SK-N-SH (cell line): ENCODE measurements at regions not wholly inside any gene's neighbourhood (a gene's known extent, or its start where the extent isn't known, plus 50 kb on each side); places are given as distances from the start of the nearest gene placed in this dataset.

Experiments used
- CTCF ChIA-PET: fragments of 300-600, 350-600 bp; formaldehyde crosslinking; extraction: SDS; loops from one replicate; lab custom pipeline; 2021; lab: Yijun Ruan, JAX
- POLR2A ChIA-PET: fragments of 350-600 bp; sonication (Branson Sonifier 250); formaldehyde crosslinking; extraction: SDS; loops from one replicate; lab custom pipeline; 2020; ENCODE audit warnings: antibody characterized with exemption, inconsistent platforms; lab: Yijun Ruan, JAX
- DNase-seq: peaks from one replicate; pipeline ENCODE4 v3.0.0; 2012
- H2AFZ ChIP-seq: fragments of 200-600 bp; sonication (generic); 2 replicates; pipeline ENCODE4 v1.8.1; 2016; ENCODE audit warnings: antibody characterized with exemption, mild to moderate bottlenecking, low read depth
- H3F3A ChIP-seq: fragments of 200-600 bp; sonication (generic); replicated peaks from 2 replicates; pipeline ENCODE3; 2016; ENCODE audit warnings: antibody characterized with exemption, mild to moderate bottlenecking; ENCODE audit not compliant: insufficient read depth
- H3K27ac ChIP-seq, 2 experiments: fragments of 200-500 bp in 1 of 2; fragments of 200-600 bp in 1 of 2; sonication (Bioruptor generic) in 1 of 2; sonication (generic), shearing (Covaris generic) in 1 of 2; 2 replicates each; pipeline versions ENCODE4 v1.5.1 to v1.6.1; 2014 to 2016; ENCODE audit warnings: low read depth in 2 of 2, inconsistent platforms in 1 of 2, low read length in 1 of 2, mild to moderate bottlenecking in 1 of 2, mixed read lengths in 1 of 2
- H3K27me3 ChIP-seq: fragments of 200-600 bp; sonication (generic), shearing (Covaris generic); 2 replicates; pipeline ENCODE4 v1.6.1; 2016; ENCODE audit warnings: mixed run types; ENCODE audit not compliant: insufficient read depth
- H3K36me3 ChIP-seq, 2 experiments: fragments of 200-500 bp in 1 of 2; fragments of 200-600 bp in 1 of 2; sonication (Bioruptor generic) in 1 of 2; sonication (generic) in 1 of 2; replicated peaks in 1 of 2; 2 replicates each; pipeline versions ENCODE3 to v1.5.1; 2014 to 2016; ENCODE audit warnings: low read length in 1 of 2, mild to moderate bottlenecking in 1 of 2; ENCODE audit not compliant: insufficient read depth in 2 of 2, control insufficient read depth in 1 of 2
- H3K4me1 ChIP-seq, 2 experiments: fragments of 200-500 bp in 1 of 2; fragments of 200-600 bp in 1 of 2; sonication (Bioruptor generic) in 1 of 2; sonication (generic), shearing (Covaris generic) in 1 of 2; 2 replicates each; pipeline versions ENCODE4 v1.5.1 to v1.6.1; 2014 to 2016; ENCODE audit warnings: low read depth in 1 of 2, low read length in 1 of 2, mixed run types in 1 of 2; ENCODE audit not compliant: insufficient read depth in 2 of 2, control insufficient read depth in 1 of 2
- H3K4me2 ChIP-seq: fragments of 200-600 bp; sonication (generic), shearing (Covaris generic); 2 replicates; pipeline ENCODE4 v1.6.1; 2017; ENCODE audit warnings: mixed run types
- H3K4me3 ChIP-seq, 2 experiments: fragments of 200-500 bp in 1 of 2; fragments of 200-600 bp in 1 of 2; sonication (Bioruptor generic) in 1 of 2; sonication (generic), shearing (Covaris generic) in 1 of 2; 2 replicates each; pipeline versions ENCODE4 v1.5.1 to v1.8.1; 2014 to 2016; ENCODE audit warnings: low read depth in 2 of 2, inconsistent platforms in 1 of 2, low read length in 1 of 2, mild to moderate bottlenecking in 1 of 2, mixed read lengths in 1 of 2, moderate library complexity in 1 of 2
- H3K79me2 ChIP-seq: fragments of 200-600 bp; sonication (generic); 2 replicates; pipeline ENCODE4 v1.8.1; 2017; ENCODE audit warnings: mild to moderate bottlenecking; ENCODE audit not compliant: insufficient read depth
- H3K9ac ChIP-seq: fragments of 200-600 bp; sonication (generic); 2 replicates; pipeline ENCODE4 v1.6.1; 2017; ENCODE audit warnings: mixed run types
- H3K9me2 ChIP-seq: fragments of 200-600 bp; sonication (generic); 2 replicates; pipeline ENCODE4 v1.6.1; 2017; ENCODE audit warnings: mixed run types
- H3K9me3 ChIP-seq: fragments of 200-600 bp; sonication (generic); 2 replicates; pipeline ENCODE4 v1.6.1; 2017; ENCODE audit warnings: mixed run types, mild to moderate bottlenecking, moderate library complexity
- H4K20me1 ChIP-seq: fragments of 200-600 bp; sonication (generic); 2 replicates; pipeline ENCODE4 v1.6.1; 2017; ENCODE audit warnings: mild to moderate bottlenecking, mixed run types; ENCODE audit not compliant: insufficient read depth
- CHD2 ChIP-seq: fragments of 150-350 bp; IDR thresholded peaks from 2 replicates; pipeline ENCODE4 v1.6.1; 2018; ENCODE audit warnings: low read length; ENCODE audit not compliant: partially characterized antibody
- EP300 ChIP-seq, 2 experiments: IDR thresholded peaks; 2 replicates each; pipeline versions ENCODE4 v1.4.0 to v1.6.1; 2012; ENCODE audit warnings: borderline replicate concordance in 1 of 2, low read depth in 1 of 2, low read length in 1 of 2
- EZH2phosphoT487 ChIP-seq: fragments of 200-600 bp; sonication (generic); IDR thresholded peaks from 2 replicates; pipeline ENCODE4 v1.6.1; 2017; ENCODE audit warnings: low read depth, mixed run types, mild to moderate bottlenecking, antibody characterized with exemption, moderate library complexity, borderline replicate concordance
- FOSL2 ChIP-seq: IDR thresholded peaks from 2 replicates; pipeline ENCODE4 v1.4.0; 2012; ENCODE audit warnings: low read depth, mild to moderate bottlenecking, moderate library complexity, borderline replicate concordance
- GABPA ChIP-seq: IDR thresholded peaks from 2 replicates; pipeline ENCODE4 v1.4.0; 2012; ENCODE audit warnings: low read depth, mild to moderate bottlenecking
- GATA2 ChIP-seq: sonication (generic); formaldehyde crosslinking; IDR thresholded peaks from 2 replicates; pipeline ENCODE4 v1.5.0; 2020; ENCODE audit warnings: mild to moderate bottlenecking, missing genetic modification reagents
- JUND ChIP-seq: IDR thresholded peaks from 2 replicates; pipeline ENCODE4 v1.4.0; 2012
- MAX ChIP-seq: IDR thresholded peaks from 2 replicates; pipeline ENCODE4 v1.4.0; 2012; ENCODE audit warnings: low read depth
- MXI1 ChIP-seq: IDR thresholded peaks from 2 replicates; pipeline ENCODE4 v1.6.1; 2012; ENCODE audit warnings: mild to moderate bottlenecking, low read depth, low read length, improper control_type of control experiment
- NFIC ChIP-seq: IDR thresholded peaks from 2 replicates; pipeline ENCODE4 v1.4.0; 2012; ENCODE audit warnings: borderline replicate concordance
- NRF1 ChIP-seq: IDR thresholded peaks from 2 replicates; pipeline ENCODE4 v1.6.1; 2012; ENCODE audit warnings: low read depth, mild to moderate bottlenecking, low read length
- POLR2AphosphoS5 ChIP-seq: IDR thresholded peaks from 2 replicates; pipeline ENCODE4 v1.6.1; 2012; ENCODE audit warnings: low read depth, low read length
- RAD21 ChIP-seq: IDR thresholded peaks from 2 replicates; pipeline ENCODE4 v1.6.1; 2012; ENCODE audit warnings: mild to moderate bottlenecking, low read length
- RCOR1 ChIP-seq: fragments of 150-350 bp; IDR thresholded peaks from 2 replicates; pipeline ENCODE4 v1.6.1; 2017; ENCODE audit warnings: antibody characterized with exemption, low read length
- RFX5 ChIP-seq: IDR thresholded peaks from 2 replicates; pipeline ENCODE4 v1.6.1; 2012; ENCODE audit warnings: mild to moderate bottlenecking, improper control_type of control experiment, low read length
- SIN3A ChIP-seq: IDR thresholded peaks from 2 replicates; pipeline ENCODE4 v1.6.1; 2012; ENCODE audit warnings: low read depth, mild to moderate bottlenecking, low read length, moderate library complexity, borderline replicate concordance
- SMC3 ChIP-seq: IDR thresholded peaks from 2 replicates; pipeline ENCODE4 v1.6.1; 2012; ENCODE audit warnings: low read depth, low read length, improper control_type of control experiment
- TAF1 ChIP-seq: IDR thresholded peaks from 2 replicates; pipeline ENCODE4 v1.6.1; 2012; ENCODE audit warnings: low read depth, mild to moderate bottlenecking, low read length, moderate library complexity, borderline replicate concordance
- TCF12 ChIP-seq: IDR thresholded peaks from 2 replicates; pipeline ENCODE4 v1.4.0; 2012
- TEAD4 ChIP-seq: IDR thresholded peaks from 2 replicates; pipeline ENCODE4 v1.4.0; 2012; ENCODE audit warnings: mild to moderate bottlenecking, borderline replicate concordance; ENCODE audit not compliant: insufficient read depth
- YY1 ChIP-seq: IDR thresholded peaks from 2 replicates; pipeline ENCODE4 v1.4.0; 2012; ENCODE audit warnings: low read depth, mild to moderate bottlenecking
- WGBS: methylation state at CpG from one replicate; pipeline ENCODE4 v1.1.6; 2017; ENCODE audit warnings: low lambda C conversion rate; 5-methylcytosine and 5-hydroxymethylcytosine counted together
- TF ChIP-seq, protein P1 (sequence below): IDR thresholded peaks from 2 replicates; pipeline ENCODE4 v1.4.0; 2012; ENCODE audit warnings: low read depth, borderline replicate concordance
- TF ChIP-seq, protein P2 (sequence below): IDR thresholded peaks from 2 replicates; pipeline ENCODE4 v1.4.0; 2012; ENCODE audit warnings: low read depth, borderline replicate concordance

- H4K20me1 ChIP-seq = no peaks in the 10 kb centered on the region
- POLR2A ChIA-PET = no interaction called here
- CTCF ChIA-PET = no interaction called here
- H3K79me2 ChIP-seq = no peaks in the 10 kb centered on the region
- H2AFZ ChIP-seq = no peak overlapping the region
- H3K27ac ChIP-seq = no peak overlapping the region
- DNase-seq = no peak
- H3K9me3 ChIP-seq = no peaks in the 10 kb centered on the region
- H3K27me3 ChIP-seq = no peaks in the 10 kb centered on the region
- no peaks in the 10 kb centered on the region; a peak in 1 of 4 replicates for H3K4me1 ChIP-seq
- H3K36me3 ChIP-seq = no peaks in the 10 kb centered on the region
- no peaks in the 10 kb centered on the region for H3K9me2 ChIP-seq
- no peak overlapping the region for H3K9ac ChIP-seq
- TF ChIP-seq, protein P1, sequence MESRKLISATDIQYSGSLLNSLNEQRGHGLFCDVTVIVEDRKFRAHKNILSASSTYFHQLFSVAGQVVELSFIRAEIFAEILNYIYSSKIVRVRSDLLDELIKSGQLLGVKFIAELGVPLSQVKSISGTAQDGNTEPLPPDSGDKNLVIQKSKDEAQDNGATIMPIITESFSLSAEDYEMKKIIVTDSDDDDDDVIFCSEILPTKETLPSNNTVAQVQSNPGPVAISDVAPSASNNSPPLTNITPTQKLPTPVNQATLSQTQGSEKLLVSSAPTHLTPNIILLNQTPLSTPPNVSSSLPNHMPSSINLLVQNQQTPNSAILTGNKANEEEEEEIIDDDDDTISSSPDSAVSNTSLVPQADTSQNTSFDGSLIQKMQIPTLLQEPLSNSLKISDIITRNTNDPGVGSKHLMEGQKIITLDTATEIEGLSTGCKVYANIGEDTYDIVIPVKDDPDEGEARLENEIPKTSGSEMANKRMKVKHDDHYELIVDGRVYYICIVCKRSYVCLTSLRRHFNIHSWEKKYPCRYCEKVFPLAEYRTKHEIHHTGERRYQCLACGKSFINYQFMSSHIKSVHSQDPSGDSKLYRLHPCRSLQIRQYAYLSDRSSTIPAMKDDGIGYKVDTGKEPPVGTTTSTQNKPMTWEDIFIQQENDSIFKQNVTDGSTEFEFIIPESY = no peak
- TF ChIP-seq MAX = no peak
- TF ChIP-seq MXI1 = no peak
- TF ChIP-seq GABPA = no peak
- no peak for TF ChIP-seq NFIC
- no peak for TF ChIP-seq FOSL2
- no peak for TF ChIP-seq RCOR1
- TF ChIP-seq JUND = no peak
- TF ChIP-seq TAF1 = no peak
- no peak for TF ChIP-seq EP300 (IDR thresholded peaks at IDR 0.05; ENCODE audit: borderline replicate concordance in 1 of 2, low read depth in 1 of 2, low read length in 1 of 2)
- TF ChIP-seq YY1 = no peak
- no peak for TF ChIP-seq NRF1
- no peak for TF ChIP-seq RFX5
- no peak for TF ChIP-seq TCF12
- no peak for TF ChIP-seq TEAD4
- no peak for TF ChIP-seq SMC3
- H3F3A ChIP-seq = no peaks in the 10 kb centered on the region
- no peak overlapping the region for H3K4me2 ChIP-seq
- no peak overlapping the region for H3K4me3 ChIP-seq
- 0% methylated on average over 3 of the region's 3 CpGs for WGBS
These were observed 2112.8 kb downstream of the TP53TG3F start for GRCh38 chr16:35572186-35572585.

DNA sequence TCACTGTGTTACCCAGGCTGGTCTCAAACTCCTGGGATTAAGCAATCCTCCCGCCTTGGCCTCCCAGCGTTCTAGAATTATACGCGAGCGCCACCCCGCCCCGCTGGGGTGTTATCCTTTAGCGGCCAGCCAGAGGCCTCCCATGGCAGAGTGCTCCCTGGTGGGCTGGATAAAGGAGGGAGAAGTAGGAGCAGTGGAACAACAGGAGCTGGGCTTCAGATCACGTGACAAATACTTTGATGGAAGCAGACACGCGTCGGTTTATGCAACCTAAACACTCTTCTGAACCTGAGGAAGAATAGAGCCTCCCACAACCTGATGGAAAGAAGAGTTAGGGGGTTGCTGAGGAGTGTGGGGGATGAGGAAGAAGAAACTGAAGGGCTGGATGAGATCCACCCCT, 2114.0 kb downstream of the TP53TG3F start:
- POLR2A ChIA-PET = interaction anchor here (0.9 kb wide), 1 partner anchor 20 kb away, joined by 3 read pairs; no protein-coding TSS in a partner anchor
- 52% methylated on average over 12 of the region's 12 CpGs for WGBS

More for the DNA sequence above, 2114.0 kb downstream of the TP53TG3F start:
- Histone ChIP-seq H3K9me3 (no peaks in the 10 kb centered on the region), H3K4me3 (peak overlapping the region; percentile 46 to 51; a peak in 2 of 4 replicates), H3K27me3 (no peaks in the 10 kb centered on the region), H3K4me2 (peak overlapping the region; percentile 69; the same call in 1 of the 2 replicates), H3F3A (no peaks in the 10 kb centered on the region), H3K4me1 (no peaks in the 10 kb centered on the region; a peak in 1 of 4 replicates), H4K20me1 (no peaks in the 10 kb centered on the region), H3K36me3 (no peaks in the 10 kb centered on the region), H3K79me2 (no peaks in the 10 kb centered on the region), H3K9me2 (no peaks in the 10 kb centered on the region), H3K9ac (no peak overlapping the region), H2AFZ (no peak overlapping the region), H3K27ac (no peak overlapping the region)
- CTCF ChIA-PET = no interaction called here
- TF ChIP-seq NRF1 = no peak
- TF ChIP-seq RAD21 = no peak
- TF ChIP-seq, protein P2, sequence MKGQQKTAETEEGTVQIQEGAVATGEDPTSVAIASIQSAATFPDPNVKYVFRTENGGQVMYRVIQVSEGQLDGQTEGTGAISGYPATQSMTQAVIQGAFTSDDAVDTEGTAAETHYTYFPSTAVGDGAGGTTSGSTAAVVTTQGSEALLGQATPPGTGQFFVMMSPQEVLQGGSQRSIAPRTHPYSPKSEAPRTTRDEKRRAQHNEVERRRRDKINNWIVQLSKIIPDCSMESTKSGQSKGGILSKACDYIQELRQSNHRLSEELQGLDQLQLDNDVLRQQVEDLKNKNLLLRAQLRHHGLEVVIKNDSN = no peak
- TF ChIP-seq GABPA = no peak
- TF ChIP-seq EZH2phosphoT487 = no peak
- TF ChIP-seq MXI1 = no peak
- TF ChIP-seq, protein P1 = no peak
- TF ChIP-seq POLR2AphosphoS5 = no peak
- TF ChIP-seq GATA2 (CRISPR knock-in tag) = no peak
- TF ChIP-seq SIN3A = no peak
- no peak for TF ChIP-seq CHD2
- no peak for DNase-seq
